GM12878 (cell line): ENCODE measurements at regions not wholly inside any gene's neighbourhood (a gene's known extent, or its start where the extent isn't known, plus 50 kb on each side); places are given as distances from the start of the nearest gene placed in this dataset.
A peak's percentile ranks its signal among the peaks of the same experiment; 100 is the strongest.

ENCODE experiments used
- ATAC-seq: fragments of 200-7000 bp; cut with Tn5 transposase; 3 replicates; pipeline ENCODE4 v1.9.1; 2020; ENCODE audit warnings: mild to moderate bottlenecking, moderate library complexity
- BruUV-seq: library from RNA; stranded (reverse); fragments of 400-500 nt; replicated peaks from 2 replicates; lab custom pipeline; 2021; lab: Mats Ljungman, UMichigan
- CTCF ChIA-PET: fragments of 300-600 bp; sonication (Branson Sonifier 250); formaldehyde crosslinking; extraction: SDS; loops from one replicate; lab custom pipeline; 2021; ENCODE audit warnings: inconsistent platforms; lab: Yijun Ruan, JAX
- POLR2A ChIA-PET: fragments of 350-600 bp; formaldehyde crosslinking; extraction: SDS; loops from one replicate; lab custom pipeline; 2021; ENCODE audit warnings: inconsistent platforms; lab: Charles Lee
- RAD21 ChIA-PET: fragments of 300-600 bp; sonication (Branson Sonifier 250); formaldehyde crosslinking; loops from one replicate; lab custom pipeline; 2023; ENCODE audit warnings: antibody characterized with exemption; ENCODE audit not compliant: unreplicated experiment; lab: Charles Lee
- SMC1A ChIA-PET: fragments of 300-600 bp; sonication (Branson Sonifier 250); formaldehyde crosslinking; loops from one replicate; lab custom pipeline; 2023; ENCODE audit not compliant: unreplicated experiment, uncharacterized antibody; lab: Charles Lee
- DNase-seq: peaks from one replicate; pipeline ENCODE4 v3.0.0-alpha.2; 2011; ENCODE audit warnings: low read depth, low spot score
- FAIRE-seq: peaks from 3 replicates; lab custom pipeline; 2011; peaks lifted over from hg19 to GRCh38; lab: Jason Lieb, UNC
- H2AFZ ChIP-seq: 2 replicates; pipeline ENCODE4 v1.6.0; 2011; ENCODE audit warnings: low read depth, low read length, control low read depth; ENCODE audit not compliant: control insufficient read depth
- H3K27ac ChIP-seq: 2 replicates; pipeline ENCODE4 v1.5.1; 2011; ENCODE audit warnings: control low read depth; ENCODE audit not compliant: control insufficient read depth, insufficient read depth
- H3K27me3 ChIP-seq, 2 experiments: replicated peaks in 1 of 2; 2 replicates each; pipeline versions ENCODE4 v1.6.0 to v1.6.1; 2011; ENCODE audit warnings: low read length in 1 of 2; ENCODE audit not compliant: control insufficient read depth in 2 of 2, insufficient read depth in 2 of 2
- H3K36me3 ChIP-seq, 2 experiments: 2 replicates each; pipeline ENCODE4 v1.5.1; 2011; ENCODE audit warnings: low read length in 1 of 2; ENCODE audit not compliant: control insufficient read depth in 2 of 2, insufficient read depth in 2 of 2
- H3K4me1 ChIP-seq: 2 replicates; pipeline ENCODE4 v1.6.1; 2011; ENCODE audit warnings: mild to moderate bottlenecking, low read length, moderate library complexity, mixed read lengths; ENCODE audit not compliant: control insufficient read depth, insufficient read depth
- H3K4me2 ChIP-seq: 2 replicates; pipeline ENCODE4 v1.6.0; 2011; ENCODE audit warnings: control low read depth; ENCODE audit not compliant: control insufficient read depth, insufficient read depth
- H3K4me3 ChIP-seq: fragments of 200-600 bp; sonication (generic); 2 replicates; pipeline ENCODE4 v1.5.1; 2016
- H3K79me2 ChIP-seq: 2 replicates; pipeline ENCODE4 v1.6.0; 2011; ENCODE audit warnings: low read length; ENCODE audit not compliant: control insufficient read depth, insufficient read depth
- H3K9ac ChIP-seq: 2 replicates; pipeline ENCODE4 v1.8.0; 2011; ENCODE audit warnings: low read length, control low read depth, mixed read lengths; ENCODE audit not compliant: control insufficient read depth, insufficient read depth
- H3K9me3 ChIP-seq: replicated peaks from 3 replicates; pipeline ENCODE4 v1.5.1; 2011; ENCODE audit warnings: mild to moderate bottlenecking, low read length; ENCODE audit not compliant: control insufficient read depth, insufficient read depth
- H4K20me1 ChIP-seq: 2 replicates; pipeline ENCODE4 v1.6.0; 2011; ENCODE audit not compliant: control insufficient read depth, insufficient read depth
- CREM ChIP-seq: IDR thresholded peaks from 2 replicates; pipeline ENCODE4 v1.6.1; 2014; ENCODE audit warnings: antibody characterized with exemption, low read depth
- CTCF ChIP-seq, 3 experiments: IDR thresholded peaks in 2 of 3; conservative IDR thresholded peaks in 1 of 3; 2 replicates each; pipeline ENCODE4 v1.5.1; 2011; ENCODE audit warnings: low read depth in 3 of 3, low read length in 3 of 3, mild to moderate bottlenecking in 3 of 3, control low read depth in 2 of 3, moderate library complexity in 2 of 3, inconsistent platforms in 1 of 3, mixed read lengths in 1 of 3; ENCODE audit not compliant: control insufficient read depth in 2 of 3, insufficient read depth in 1 of 3; ENCODE audit errors: extremely low read depth in 1 of 3
- IKZF1 ChIP-seq: fragments of 450-650 bp; conservative IDR thresholded peaks from 2 replicates; pipeline ENCODE4 v1.6.1; 2017; ENCODE audit warnings: antibody characterized with exemption, mild to moderate bottlenecking
- MEF2B ChIP-seq: fragments of 450-650 bp; IDR thresholded peaks from 2 replicates; pipeline ENCODE4 v1.6.1; 2018; ENCODE audit warnings: mild to moderate bottlenecking, moderate library complexity; ENCODE audit not compliant: partially characterized antibody, poor library complexity, severe bottlenecking
- PAX8 ChIP-seq: fragments of 450-650 bp; IDR thresholded peaks from 2 replicates; pipeline ENCODE4 v1.6.1; 2017; ENCODE audit warnings: mild to moderate bottlenecking, moderate library complexity
- PKNOX1 ChIP-seq: fragments of 450-650 bp; IDR thresholded peaks from 2 replicates; pipeline ENCODE4 v1.6.1; 2016; ENCODE audit warnings: mild to moderate bottlenecking
- STAT3 ChIP-seq: IDR thresholded peaks from 2 replicates; pipeline ENCODE4 v1.6.1; 2011; ENCODE audit warnings: low read depth, low read length, improper control_type of control experiment
- WGBS: methylation state at CpG from one replicate; pipeline ENCODE4 v1.1.6; 2016; ENCODE audit warnings: low lambda C conversion rate; ENCODE audit not compliant: insufficient replicate concordance, insufficient coverage; ENCODE audit errors: missing lambda C conversion rate; 5-methylcytosine and 5-hydroxymethylcytosine counted together
- in situ Hi-C: fragments of 300-500 bp; cut with MboI; formaldehyde crosslinking; loops from 9 replicates; pipeline ENCODE4 v1.14.3; 2018; ENCODE audit warnings: mixed read lengths
- intact Hi-C: fragments of 100-400 bp; cut with micrococcal nuclease; formaldehyde crosslinking; loops from one replicate; pipeline ENCODE4 v1.14.2; 2022; ENCODE audit not compliant: unreplicated experiment

- no peaks in the 10 kb centered on the region for H4K20me1 ChIP-seq
- no peaks in the 10 kb centered on the region for H3K27me3 ChIP-seq
- H3K4me3 ChIP-seq: no peak overlapping the region
- TF ChIP-seq IKZF1 (no peak), CREM (no peak), PKNOX1 (no peak), PAX8 (no peak), CTCF (IDR thresholded peaks at IDR 0.05 in 2 of 3, conservative IDR thresholded peaks at IDR 0.05 in 1 of 3; ENCODE audit: control insufficient read depth in 2 of 3, extremely low read depth in 1 of 3, insufficient read depth in 1 of 3, low read depth in 3 of 3, low read length in 3 of 3) (no peak), STAT3 (no peak), MEF2B (no peak)
- RAD21 ChIA-PET: interaction anchor here (0.6 to 0.9 kb wide), 2 partner anchors 8 to 1285 kb away, joined by 3 read pairs; no protein-coding TSS in a partner anchor
- ATAC-seq: peak; percentile 51
- SMC1A ChIA-PET: interaction anchor here (1.3 kb wide), 1 partner anchor 30 kb away, joined by 3 read pairs; no protein-coding TSS in a partner anchor
- WGBS: 61% methylated on average over 12 of the region's 12 CpGs
- POLR2A ChIA-PET: no interaction called here
- intact Hi-C loops: no loop called here
- H3K36me3 ChIP-seq: no peaks in the 10 kb centered on the region
- no peaks in the 10 kb centered on the region for H3K9me3 ChIP-seq
- H3K4me2 ChIP-seq: no peak overlapping the region
- H3K9ac ChIP-seq: no peak overlapping the region
- CTCF ChIA-PET: interaction anchor here (0.6 to 3.0 kb wide), 5 partner anchors 18 to 317 kb away, joined by 3 to 12 read pairs (median 6); no protein-coding TSS in a partner anchor
- H3K79me2 ChIP-seq: no peaks in the 10 kb centered on the region
- no peaks in the 10 kb centered on the region for H3K4me1 ChIP-seq
- no peak overlapping the region for H3K27ac ChIP-seq
- peak overlapping the region; percentile 34; the same call in 1 of the 2 replicates for H2AFZ ChIP-seq
- DNase-seq: no peak
- in situ Hi-C loops: no loop called here
- no TSS peak for BruUV-seq
- no peak for FAIRE-seq
Observed at GRCh38 chr6:148146717-148147462, 195.7 kb upstream of the SASH1 start.
